ENCODE measurements at regions not wholly inside any gene's neighbourhood (a gene's known extent, or its start where the extent isn't known, plus 50 kb on each side); places are given as distances from the start of the nearest gene placed in this dataset.

- TF ChIP-seq POLR2AphosphoS5 (IDR thresholded peaks at IDR 0.05) = no peak
- no peak for TF ChIP-seq POLR2A (IDR thresholded peaks at IDR 0.05; ENCODE audit: low read depth)
- TF ChIP-seq CTCF (IDR thresholded peaks at IDR 0.05) = no peak
Observed at GRCh38 chr1:56378341-56379070, 200.9 kb downstream of the PLPP3 start.
